Small intestine (tissue), 7 donors: ENCODE measurements at regions not wholly inside any gene's neighbourhood (a gene's known extent, or its start where the extent isn't known, plus 50 kb on each side); places are given as distances from the start of the nearest gene placed in this dataset.

ENCODE experiments used
- DNase-seq, 2 donors: peaks; one replicate each; pipeline versions ENCODE4 v3.0.0 to v3.0.0-alpha.2; 2013
- FAIRE-seq: peaks from 2 replicates; lab custom pipeline; 2012; peaks lifted over from hg19 to GRCh38; lab: Jason Lieb, UNC
- H3K27ac ChIP-seq, 3 donors: one replicate each; pipeline ENCODE4 v1.5.1; 2013; ENCODE audit warnings: low read length in 2 of 3, mild to moderate bottlenecking in 2 of 3, control low read depth in 1 of 3, inconsistent platforms in 1 of 3, low read depth in 1 of 3, moderate library complexity in 1 of 3
- H3K27me3 ChIP-seq, 3 donors: one replicate each; pipeline ENCODE4 v1.6.1; 2013; ENCODE audit warnings: low read length in 3 of 3, inconsistent platforms in 1 of 3; ENCODE audit not compliant: control insufficient read depth in 3 of 3, insufficient read depth in 3 of 3
- H3K36me3 ChIP-seq, 3 donors: one replicate each; pipeline ENCODE4 v1.6.1; 2013; ENCODE audit warnings: low read length in 3 of 3, inconsistent platforms in 1 of 3, low read depth in 1 of 3, mild to moderate bottlenecking in 1 of 3, moderate library complexity in 1 of 3; ENCODE audit not compliant: control insufficient read depth in 3 of 3, insufficient read depth in 2 of 3
- H3K4me1 ChIP-seq, 3 donors: one replicate each; pipeline ENCODE4 v1.6.1; 2013; ENCODE audit warnings: low read length in 2 of 3, inconsistent platforms in 1 of 3, low read depth in 1 of 3, mild to moderate bottlenecking in 1 of 3, moderate library complexity in 1 of 3; ENCODE audit not compliant: control insufficient read depth in 3 of 3, insufficient read depth in 2 of 3
- H3K4me3 ChIP-seq, 3 donors: one replicate each; pipeline ENCODE4 v1.5.1; 2013; ENCODE audit warnings: low read length in 3 of 3, control low read depth in 1 of 3, inconsistent platforms in 1 of 3, low read depth in 1 of 3, mild to moderate bottlenecking in 1 of 3, moderate library complexity in 1 of 3
- H3K9me3 ChIP-seq, 2 donors: one replicate each; pipeline ENCODE4 v1.6.1; 2013; ENCODE audit warnings: low read depth in 1 of 2, low read length in 1 of 2; ENCODE audit not compliant: control insufficient read depth in 2 of 2, insufficient read depth in 1 of 2
- WGBS, 3 donors: extraction: QIAGEN DNeasy Blood & Tissue Kit; methylation state at CpG; one replicate each; pipeline ENCODE4 v1.1.7; 2013; 5-methylcytosine and 5-hydroxymethylcytosine counted together
- donor health status: healthy with polysubstance abuse.
- donor health status: control.
- donor health status: control.
- donor health status: Bipolar disorder and iron deficiency.
- donor health status: healthy.

- H3K36me3 ChIP-seq: no peaks in the 10 kb centered on the region
- DNase-seq (no peak), FAIRE-seq (no peak)
- no peak overlapping the region for H3K27ac ChIP-seq
- H3K9me3 ChIP-seq: peaks cover 0 to 1% of the 10 kb centered on the region in 2 donors
- WGBS, 3 donors: 76 to 83% (median 79%) methylated on average over 5 of the region's 5 CpGs
- no peak overlapping the region for H3K4me3 ChIP-seq
- no peaks in the 10 kb centered on the region for H3K4me1 ChIP-seq
- no peaks in the 10 kb centered on the region for H3K27me3 ChIP-seq
These were observed 177.5 kb downstream of the OXSM start for GRCh38 chr3:25967385-25967784.

GRCh38 chr3:25971736-25972135 lies 181.8 kb downstream of the OXSM start:
- Histone ChIP-seq H3K36me3 (no peaks in the 10 kb centered on the region), H3K4me1 (no peaks in the 10 kb centered on the region), H3K27ac (no peak overlapping the region), H3K27me3 (no peaks in the 10 kb centered on the region), H3K9me3 (peaks cover 0 to 1% of the 10 kb centered on the region in 2 donors), H3K4me3 (no peak overlapping the region)
- no peak for DNase-seq
- 35 to 48% (median 41%) methylated on average over 2 of the region's 2 CpGs for WGBS, 3 donors
- FAIRE-seq: no peak

GRCh38 chr3:25973122-25973521 lies 183.2 kb downstream of the OXSM start:
- no peak overlapping the region for H3K27ac ChIP-seq

GRCh38 chr3:25982756-25983155 lies 192.9 kb downstream of the OXSM start:
- WGBS, 3 donors: 9 to 31% (median 16%) methylated on average over 1 of the region's 1 CpG
- FAIRE-seq: no peak
- no peak overlapping the region for H3K4me3 ChIP-seq

More at GRCh38 chr3:25973122-25973521, 183.2 kb downstream of the OXSM start:
- DNase-seq: no peak
- no peak for FAIRE-seq
- H3K9me3 ChIP-seq: peaks cover 0 to 1% of the 10 kb centered on the region in 2 donors
- H3K4me1 ChIP-seq: no peaks in the 10 kb centered on the region
- WGBS, 3 donors: 17 to 45% (median 40%) methylated on average over 1 of the region's 1 CpG
- H3K36me3 ChIP-seq: no peaks in the 10 kb centered on the region
- H3K27me3 ChIP-seq: no peaks in the 10 kb centered on the region
- no peak overlapping the region for H3K4me3 ChIP-seq

GRCh38 chr3:25985621-25986020 lies 195.7 kb downstream of the OXSM start:
- no peak overlapping the region for H3K27ac ChIP-seq
- 88 to 93% (median 88%) methylated on average over 1 of the region's 1 CpG for WGBS, 3 donors
- H3K4me1 ChIP-seq: no peaks in the 10 kb centered on the region
- no peaks in the 10 kb centered on the region for H3K27me3 ChIP-seq
- H3K9me3 ChIP-seq: no peaks in the 10 kb centered on the region
- no peak overlapping the region for H3K4me3 ChIP-seq
- DNase-seq (no peak), FAIRE-seq (no peak)
- H3K36me3 ChIP-seq: no peaks in the 10 kb centered on the region

More at GRCh38 chr3:25982756-25983155, 192.9 kb downstream of the OXSM start:
- Histone ChIP-seq H3K27me3 (no peaks in the 10 kb centered on the region), H3K27ac (no peak overlapping the region), H3K9me3 (no peaks in the 10 kb centered on the region), H3K4me1 (no peaks in the 10 kb centered on the region), H3K36me3 (no peaks in the 10 kb centered on the region)
- DNase-seq: no peak

- no peak for DNase-seq
- WGBS, 3 donors: 91 to 94% (median 94%) methylated on average over 3 of the region's 3 CpGs
These were observed 202.7 kb downstream of the OXSM start for GRCh38 chr3:25992606-25993005.

GRCh38 chr3:26004172-26004571 lies 214.3 kb downstream of the OXSM start:
- Histone ChIP-seq H3K27ac (no peak overlapping the region), H3K4me1 (no peaks in the 10 kb centered on the region), H3K27me3 (no peaks in the 10 kb centered on the region), H3K36me3 (no peaks in the 10 kb centered on the region), H3K9me3 (peaks cover 1 to 2% of the 10 kb centered on the region in 2 donors), H3K4me3 (no peak overlapping the region)
- FAIRE-seq: no peak
- DNase-seq: no peak

More at GRCh38 chr3:25992606-25993005, 202.7 kb downstream of the OXSM start:
- peaks cover 0 to 2% of the 10 kb centered on the region in 2 donors for H3K9me3 ChIP-seq
- no peaks in the 10 kb centered on the region for H3K4me1 ChIP-seq
- no peak overlapping the region for H3K27ac ChIP-seq
- FAIRE-seq: no peak
- no peak overlapping the region for H3K4me3 ChIP-seq
- no peaks in the 10 kb centered on the region for H3K36me3 ChIP-seq
- no peaks in the 10 kb centered on the region for H3K27me3 ChIP-seq

GRCh38 chr3:26011276-26011675 lies 221.4 kb downstream of the OXSM start:
- H3K4me1 ChIP-seq: no peaks in the 10 kb centered on the region
- DNase-seq (no peak), FAIRE-seq (no peak)
- no peaks in the 10 kb centered on the region for H3K27me3 ChIP-seq
- H3K36me3 ChIP-seq: no peaks in the 10 kb centered on the region
- H3K4me3 ChIP-seq: no peak overlapping the region
- no peaks in the 10 kb centered on the region for H3K9me3 ChIP-seq
- H3K27ac ChIP-seq: no peak overlapping the region
- 77 to 80% (median 79%) methylated on average over 6 of the region's 6 CpGs for WGBS, 3 donors

GRCh38 chr3:26012241-26012745 lies 222.4 kb downstream of the OXSM start:
- no peak overlapping the region for H3K27ac ChIP-seq
- no peaks in the 10 kb centered on the region for H3K27me3 ChIP-seq
- no peaks in the 10 kb centered on the region for H3K9me3 ChIP-seq
- FAIRE-seq: no peak
- DNase-seq: no peak
- H3K4me1 ChIP-seq: no peaks in the 10 kb centered on the region
- no peak overlapping the region for H3K4me3 ChIP-seq
- no peaks in the 10 kb centered on the region for H3K36me3 ChIP-seq
- WGBS, 3 donors: 69 to 90% (median 87%) methylated on average over 3 of the region's 3 CpGs
